ENCODE measurements at regions not wholly inside any gene's neighbourhood (a gene's known extent, or its start where the extent isn't known, plus 50 kb on each side); places are given as distances from the start of the nearest gene placed in this dataset.
A peak's percentile ranks its signal among the peaks of the same experiment; 100 is the strongest.

- H3K27me3 ChIP-seq (replicated peaks), result no peaks in the 10 kb centered on the region
- in situ Hi-C loops (cut with HindIII; ENCODE audit: low pct_ligation_motif_present, low sequenced_read_pairs), result no loop called here
These were observed 175.5 kb downstream of the GASK1B start for GRCh38 chr4:157997296-157997695.

GRCh38 chr4:157996061-157997028 is 176.5 kb downstream of the GASK1B start:
- in situ Hi-C loops (cut with HindIII; ENCODE audit: low pct_ligation_motif_present, low sequenced_read_pairs), result no loop called here
- Histone ChIP-seq H3K27ac (no peak overlapping the region), H3K4me3 (ENCODE audit: low read depth, low read length) (no peak overlapping the region), H3K27me3 (replicated peaks) (no peaks in the 10 kb centered on the region), H3K36me3 (replicated peaks) (no peaks in the 10 kb centered on the region)
- no peak for DNase-seq
- no peak for TF ChIP-seq CTCF (IDR thresholded peaks at IDR 0.05; ENCODE audit: low read depth, low read length, missing control alignments)

More at GRCh38 chr4:157997296-157997695, 175.5 kb downstream of the GASK1B start:
- H3K36me3 ChIP-seq (replicated peaks), result no peaks in the 10 kb centered on the region
- DNase-seq, result no peak
- H3K4me3 ChIP-seq (ENCODE audit: low read depth, low read length), result no peak overlapping the region
- no peak for TF ChIP-seq CTCF (IDR thresholded peaks at IDR 0.05; ENCODE audit: low read depth, low read length, missing control alignments)
- H3K27ac ChIP-seq, result no peak overlapping the region

- no peak for TF ChIP-seq CTCF (IDR thresholded peaks at IDR 0.05; ENCODE audit: low read depth, low read length, missing control alignments)
- DNase-seq, result no peak
- no peak overlapping the region for H3K4me3 ChIP-seq (ENCODE audit: low read depth, low read length)
- H3K27me3 ChIP-seq (replicated peaks), result no peaks in the 10 kb centered on the region
- H3K36me3 ChIP-seq (replicated peaks), result no peaks in the 10 kb centered on the region
- H3K27ac ChIP-seq, result no peak overlapping the region
- in situ Hi-C loops (cut with HindIII; ENCODE audit: low pct_ligation_motif_present, low sequenced_read_pairs), result no loop called here
These were observed 178.0 kb downstream of the GASK1B start for GRCh38 chr4:157994863-157995262.

GRCh38 chr4:157992948-157993839 is 179.6 kb downstream of the GASK1B start:
- no peaks in the 10 kb centered on the region for H3K36me3 ChIP-seq (replicated peaks)
- H3K27ac ChIP-seq, result no peak overlapping the region
- no peak for TF ChIP-seq CTCF (IDR thresholded peaks at IDR 0.05; ENCODE audit: low read depth, low read length, missing control alignments)
- H3K27me3 ChIP-seq (replicated peaks), result no peaks in the 10 kb centered on the region
- H3K4me3 ChIP-seq (ENCODE audit: low read depth, low read length), result no peak overlapping the region
- DNase-seq, result no peak
- in situ Hi-C loops (cut with HindIII; ENCODE audit: low pct_ligation_motif_present, low sequenced_read_pairs), result no loop called here

- H3K36me3 ChIP-seq (replicated peaks), result no peaks in the 10 kb centered on the region
- peak; percentile 44 for TF ChIP-seq CTCF (IDR thresholded peaks at IDR 0.05; ENCODE audit: low read depth, low read length, missing control alignments)
- H3K27me3 ChIP-seq (replicated peaks), result no peaks in the 10 kb centered on the region
- peak; percentile 75 for DNase-seq
- in situ Hi-C loops (cut with HindIII; ENCODE audit: low pct_ligation_motif_present, low sequenced_read_pairs), result no loop called here
- peak overlapping the region; percentile 22 for H3K4me3 ChIP-seq (ENCODE audit: low read depth, low read length)
- H3K27ac ChIP-seq, result no peak overlapping the region
These were observed 180.7 kb downstream of the GASK1B start for GRCh38 chr4:157992038-157992705.
